Mesendoderm (in vitro differentiated cells): ENCODE measurements at regions not wholly inside any gene's neighbourhood (a gene's known extent, or its start where the extent isn't known, plus 50 kb on each side); places are given as distances from the start of the nearest gene placed in this dataset.
A peak's percentile ranks its signal among the peaks of the same experiment; 100 is the strongest.

Experiments
- DNase-seq: peaks from one replicate; pipeline ENCODE4 v3.0.0; 2013
- H2AK5ac ChIP-seq: 2 replicates; pipeline ENCODE4 v1.6.1; 2013; ENCODE audit warnings: low read length, inconsistent platforms
- H2BK120ac ChIP-seq: 2 replicates; pipeline ENCODE4 v1.6.1; 2013; ENCODE audit warnings: low read depth, mild to moderate bottlenecking, low read length, moderate library complexity, mixed read lengths
- H2BK15ac ChIP-seq: replicated peaks from 2 replicates; pipeline ENCODE4 v1.6.1; 2013; ENCODE audit warnings: low read depth, mild to moderate bottlenecking, moderate library complexity
- H2BK5ac ChIP-seq: 2 replicates; pipeline ENCODE4 v1.6.1; 2013; ENCODE audit warnings: low read length, inconsistent platforms
- H3K18ac ChIP-seq: 2 replicates; pipeline ENCODE4 v1.6.1; 2013; ENCODE audit warnings: mild to moderate bottlenecking, low read length, mixed read lengths
- H3K23ac ChIP-seq: one replicate; pipeline ENCODE4 v1.6.1; 2013; ENCODE audit warnings: low read length
- H3K27ac ChIP-seq: 2 replicates; pipeline ENCODE4 v1.5.1; 2013; ENCODE audit warnings: low read depth, mild to moderate bottlenecking, inconsistent platforms, low read length, moderate library complexity
- H3K27me3 ChIP-seq: 2 replicates; pipeline ENCODE4 v1.6.1; 2013; ENCODE audit warnings: low read length, control low read depth, mild to moderate bottlenecking, inconsistent platforms; ENCODE audit not compliant: insufficient read depth, poor library complexity
- H3K36me3 ChIP-seq: 2 replicates; pipeline ENCODE4 v1.6.1; 2013; ENCODE audit warnings: low read length, inconsistent platforms; ENCODE audit not compliant: control insufficient read depth, insufficient read depth
- H3K4ac ChIP-seq: one replicate; pipeline ENCODE4 v1.6.1; 2013; ENCODE audit warnings: low read depth, mild to moderate bottlenecking, low read length, moderate library complexity
- H3K4me1 ChIP-seq: 2 replicates; pipeline ENCODE4 v1.6.1; 2013; ENCODE audit warnings: low read depth, low read length, inconsistent platforms; ENCODE audit not compliant: control insufficient read depth
- H3K4me2 ChIP-seq: 2 replicates; pipeline ENCODE4 v1.6.1; 2013; ENCODE audit warnings: low read length
- H3K4me3 ChIP-seq: 2 replicates; pipeline ENCODE4 v1.5.1; 2013; ENCODE audit warnings: mild to moderate bottlenecking, low read length
- H3K56ac ChIP-seq: one replicate; pipeline ENCODE4 v1.6.1; 2013; ENCODE audit warnings: low read length
- H3K79me1 ChIP-seq: 2 replicates; pipeline ENCODE4 v1.6.1; 2013; ENCODE audit warnings: low read length, inconsistent platforms
- H3K79me2 ChIP-seq: 2 replicates; pipeline ENCODE4 v1.6.1; 2013; ENCODE audit warnings: mild to moderate bottlenecking, low read length; ENCODE audit not compliant: control insufficient read depth, insufficient read depth
- H3K9ac ChIP-seq: 2 replicates; pipeline ENCODE4 v1.6.1; 2013; ENCODE audit warnings: low read length, inconsistent platforms
- H4K5ac ChIP-seq: one replicate; pipeline ENCODE4 v1.6.1; 2013; ENCODE audit warnings: low read length
- H4K8ac ChIP-seq: one replicate; pipeline ENCODE4 v1.6.1; 2013; ENCODE audit warnings: low read depth, mild to moderate bottlenecking, control low read depth, low read length, moderate library complexity
- WGBS: extraction: QIAGEN DNeasy Blood & Tissue Kit; methylation state at CpG from one replicate; pipeline ENCODE4 v1.1.7; 2013; ENCODE audit warnings: low lambda C conversion rate, missing lambda C conversion rate; ENCODE audit not compliant: insufficient coverage; ENCODE audit errors: extremely low coverage; 5-methylcytosine and 5-hydroxymethylcytosine counted together

DNA sequence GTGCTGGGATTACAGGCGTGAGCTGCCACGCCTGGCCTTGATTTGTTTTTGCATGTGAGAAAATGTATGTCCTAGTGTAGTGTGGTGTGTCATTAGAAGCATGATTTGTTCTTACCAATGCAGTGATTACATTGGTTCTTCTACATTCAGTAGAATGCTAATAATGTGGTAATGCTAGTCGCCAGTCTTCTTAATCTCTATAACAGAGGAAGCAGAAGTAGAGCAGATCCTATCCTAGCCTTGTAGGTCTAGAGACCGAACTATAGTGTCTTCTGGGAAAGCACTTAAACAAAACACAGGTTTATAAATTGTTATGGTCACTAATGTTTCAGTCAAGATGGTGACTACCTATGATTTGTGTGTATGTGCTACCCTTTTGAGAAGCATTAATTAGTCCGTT, 197.5 kb upstream of the DMRT1 start:
- Histone ChIP-seq H3K4me1 (no peaks in the 10 kb centered on the region), H2AK5ac (no peak overlapping the region), H3K79me1 (no peaks in the 10 kb centered on the region), H2BK15ac (no peak overlapping the region), H3K23ac (no peak overlapping the region), H2BK5ac (no peak overlapping the region), H3K9ac (no peak overlapping the region), H3K27me3 (no peaks in the 10 kb centered on the region), H3K36me3 (no peaks in the 10 kb centered on the region), H4K5ac (no peak overlapping the region), H3K79me2 (no peaks in the 10 kb centered on the region), H2BK120ac (no peak overlapping the region), H3K18ac (no peak overlapping the region), H3K4ac (no peak overlapping the region), H3K56ac (no peak overlapping the region), H4K8ac (no peak overlapping the region), H3K4me2 (no peak overlapping the region), H3K4me3 (no peak overlapping the region), H3K27ac (no peak overlapping the region)
- no CpG with 5 or more reads among the region's 5 CpGs for WGBS
- DNase-seq = no peak

- H3K4me3 ChIP-seq = no peak overlapping the region
- peaks cover 8% of the 10 kb centered on the region for H3K4me1 ChIP-seq
- no peak overlapping the region for H3K18ac ChIP-seq
- H3K23ac ChIP-seq = no peak overlapping the region
- H4K5ac ChIP-seq = no peak overlapping the region
- no peaks in the 10 kb centered on the region for H3K79me2 ChIP-seq
- H4K8ac ChIP-seq = no peak overlapping the region
- H3K9ac ChIP-seq = no peak overlapping the region
- no CpG with 5 or more reads among the region's 4 CpGs for WGBS
- no peak overlapping the region for H2BK120ac ChIP-seq
- H3K27ac ChIP-seq = no peak overlapping the region
- no peak overlapping the region for H3K4ac ChIP-seq
- H2BK15ac ChIP-seq = no peak overlapping the region
- no peaks in the 10 kb centered on the region for H3K36me3 ChIP-seq
- H3K4me2 ChIP-seq = no peak overlapping the region
- DNase-seq = no peak
- no peak overlapping the region for H3K56ac ChIP-seq
- no peaks in the 10 kb centered on the region for H3K79me1 ChIP-seq
- H2BK5ac ChIP-seq = no peak overlapping the region
- no peaks in the 10 kb centered on the region for H3K27me3 ChIP-seq
- no peak overlapping the region for H2AK5ac ChIP-seq
Measured at GRCh38 chr9:647522-647921, 194.0 kb upstream of the DMRT1 start.

DNA sequence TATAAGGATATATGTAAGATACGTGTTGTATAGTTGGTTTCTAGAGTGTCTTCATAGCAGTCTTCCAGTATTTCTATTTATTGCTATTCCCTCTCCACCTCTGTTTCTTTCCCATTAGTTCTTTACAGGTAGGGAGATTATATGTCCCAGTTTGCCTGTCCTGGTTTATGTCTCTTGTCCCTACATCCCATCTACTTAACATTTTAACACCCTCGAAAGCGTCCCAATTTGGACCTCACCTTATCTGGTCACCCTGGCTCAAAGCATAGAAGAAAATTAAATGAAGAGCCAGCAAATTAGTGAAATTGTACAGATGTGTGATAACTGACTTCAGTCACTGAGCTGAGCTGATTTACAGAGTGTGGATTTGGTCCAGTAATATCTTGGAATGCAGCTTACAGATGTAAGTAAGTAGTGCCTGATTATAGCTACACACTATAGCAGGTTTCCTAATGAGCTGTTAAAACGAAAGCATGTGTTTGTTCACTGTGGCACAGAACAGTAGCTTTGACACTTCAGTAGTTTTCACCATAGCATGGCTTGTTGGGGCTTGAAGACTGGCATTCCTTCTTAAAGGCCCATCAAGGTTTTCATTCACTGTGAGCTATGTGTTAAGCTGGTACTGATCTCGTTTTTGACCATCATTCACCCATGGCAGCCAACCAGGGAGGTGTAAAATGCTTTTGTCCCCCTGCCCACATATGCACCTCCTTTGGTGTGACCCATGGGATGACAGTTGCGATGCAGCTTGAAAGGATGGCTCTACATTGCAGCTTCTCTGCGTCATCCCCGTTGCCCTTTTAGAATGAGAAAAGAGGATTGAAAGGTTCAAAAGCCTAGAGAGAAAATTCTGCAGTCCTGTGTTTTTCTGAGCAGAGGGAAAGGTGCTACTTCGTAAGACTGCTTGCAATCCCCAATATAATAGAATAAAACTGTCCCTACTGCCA, 192.1 kb upstream of the DMRT1 start:
- no peak overlapping the region for H3K4me2 ChIP-seq
- no peaks in the 10 kb centered on the region for H3K79me2 ChIP-seq
- H2BK120ac ChIP-seq = no peak overlapping the region
- no peak overlapping the region for H3K4me3 ChIP-seq
- H2BK5ac ChIP-seq = no peak overlapping the region
- no peak overlapping the region for H3K4ac ChIP-seq
- peak; percentile 22 for DNase-seq
- H4K5ac ChIP-seq = no peak overlapping the region
- no peak overlapping the region for H3K18ac ChIP-seq
- no peak overlapping the region for H3K9ac ChIP-seq
- no CpG with 5 or more reads among the region's 9 CpGs for WGBS
- H3K4me1 ChIP-seq = peaks cover 8% of the 10 kb centered on the region
- no peak overlapping the region for H2BK15ac ChIP-seq
- no peaks in the 10 kb centered on the region for H3K79me1 ChIP-seq
- H3K56ac ChIP-seq = no peak overlapping the region
- no peak overlapping the region for H2AK5ac ChIP-seq
- no peak overlapping the region for H3K27ac ChIP-seq
- no peak overlapping the region for H3K23ac ChIP-seq
- no peaks in the 10 kb centered on the region for H3K27me3 ChIP-seq
- no peak overlapping the region for H4K8ac ChIP-seq
- no peaks in the 10 kb centered on the region for H3K36me3 ChIP-seq

- no peak overlapping the region for H2BK5ac ChIP-seq
- no peak overlapping the region for H3K4me2 ChIP-seq
- H3K4ac ChIP-seq = no peak overlapping the region
- H3K18ac ChIP-seq = no peak overlapping the region
- H3K9ac ChIP-seq = no peak overlapping the region
- no peak overlapping the region for H3K27ac ChIP-seq
- WGBS = no CpG with 5 or more reads among the region's 1 CpG
- no peak overlapping the region for H3K23ac ChIP-seq
- H2BK120ac ChIP-seq = no peak overlapping the region
- no peak overlapping the region for H2AK5ac ChIP-seq
- no peak overlapping the region for H4K8ac ChIP-seq
- peak; percentile 35 for DNase-seq
- H3K27me3 ChIP-seq = no peaks in the 10 kb centered on the region
- H4K5ac ChIP-seq = no peak overlapping the region
- peaks cover 8% of the 10 kb centered on the region for H3K4me1 ChIP-seq
- no peak overlapping the region for H3K4me3 ChIP-seq
- no peak overlapping the region for H2BK15ac ChIP-seq
- H3K79me2 ChIP-seq = no peaks in the 10 kb centered on the region
- no peaks in the 10 kb centered on the region for H3K79me1 ChIP-seq
- no peaks in the 10 kb centered on the region for H3K36me3 ChIP-seq
- H3K56ac ChIP-seq = no peak overlapping the region
Measured at GRCh38 chr9:650362-650761, 191.1 kb upstream of the DMRT1 start.

DNA sequence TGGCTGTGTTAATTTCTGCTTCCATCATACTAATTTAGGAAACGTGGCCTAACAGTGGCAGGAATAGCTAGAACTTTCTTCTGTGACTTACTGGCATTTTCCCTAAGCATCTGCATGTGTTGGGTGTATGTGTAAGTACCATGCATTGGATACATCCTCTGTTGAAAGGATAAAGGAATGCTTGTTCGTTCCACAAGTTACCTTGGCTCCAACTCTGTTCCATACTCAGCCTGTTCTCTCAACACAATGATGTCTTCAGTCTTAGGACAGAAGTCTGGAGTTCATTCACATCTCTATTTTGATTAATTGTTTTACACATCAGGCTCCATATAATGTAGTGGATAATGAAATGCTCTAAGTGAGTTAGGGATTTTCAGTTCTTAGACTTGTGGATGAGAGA, 190.1 kb upstream of the DMRT1 start:
- Histone ChIP-seq H3K79me2 (no peaks in the 10 kb centered on the region), H3K79me1 (no peaks in the 10 kb centered on the region), H3K56ac (no peak overlapping the region), H3K4me1 (peaks cover 13% of the 10 kb centered on the region), H2BK120ac (no peak overlapping the region), H3K36me3 (no peaks in the 10 kb centered on the region), H3K27ac (no peak overlapping the region), H3K4me3 (no peak overlapping the region), H3K23ac (no peak overlapping the region), H2AK5ac (no peak overlapping the region), H3K27me3 (no peaks in the 10 kb centered on the region), H3K18ac (no peak overlapping the region), H2BK15ac (no peak overlapping the region), H3K4me2 (no peak overlapping the region), H2BK5ac (no peak overlapping the region), H4K5ac (no peak overlapping the region), H3K4ac (no peak overlapping the region), H4K8ac (no peak overlapping the region), H3K9ac (no peak overlapping the region)
- no CpG with 5 or more reads among the region's 2 CpGs for WGBS
- no peak for DNase-seq

DNA sequence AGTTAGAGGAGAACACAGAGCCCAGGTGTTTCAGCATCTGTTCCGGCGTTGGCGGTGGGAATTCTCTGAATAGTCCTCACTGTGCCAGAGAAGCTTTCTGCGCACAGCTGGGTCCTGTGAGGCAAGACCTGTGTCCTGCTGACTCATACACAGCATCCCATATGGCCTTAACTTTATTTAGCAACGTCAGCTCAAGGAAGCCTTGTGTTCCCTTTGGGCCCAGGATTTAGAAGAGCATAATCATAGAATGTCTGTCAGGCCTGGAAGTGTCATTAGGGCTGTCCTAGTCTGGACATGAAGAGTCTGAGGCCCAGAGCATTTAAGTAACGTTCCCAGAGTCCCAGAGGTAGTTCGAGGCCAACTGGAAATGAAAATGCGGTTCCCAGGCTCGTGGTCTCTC, 188.6 kb upstream of the DMRT1 start:
- no CpG with 5 or more reads among the region's 9 CpGs for WGBS
- H2AK5ac ChIP-seq = no peak overlapping the region
- no peak overlapping the region for H3K4ac ChIP-seq
- no peaks in the 10 kb centered on the region for H3K79me2 ChIP-seq
- H2BK5ac ChIP-seq = no peak overlapping the region
- no peak overlapping the region for H2BK15ac ChIP-seq
- H3K4me2 ChIP-seq = no peak overlapping the region
- no peak overlapping the region for H3K4me3 ChIP-seq
- H3K18ac ChIP-seq = peak overlapping the region; percentile 4
- H3K56ac ChIP-seq = no peak overlapping the region
- no peak overlapping the region for H3K23ac ChIP-seq
- no peak overlapping the region for H2BK120ac ChIP-seq
- no peak overlapping the region for H4K5ac ChIP-seq
- H3K36me3 ChIP-seq = no peaks in the 10 kb centered on the region
- no peak overlapping the region for H3K27ac ChIP-seq
- no peak overlapping the region for H4K8ac ChIP-seq
- DNase-seq = no peak
- no peaks in the 10 kb centered on the region for H3K27me3 ChIP-seq
- no peak overlapping the region for H3K9ac ChIP-seq
- H3K4me1 ChIP-seq = peaks cover 14% of the 10 kb centered on the region
- H3K79me1 ChIP-seq = no peaks in the 10 kb centered on the region
